Neural progenitor cell (in vitro differentiated cells): ENCODE measurements at regions not wholly inside any gene's neighbourhood (a gene's known extent, or its start where the extent isn't known, plus 50 kb on each side); places are given as distances from the start of the nearest gene placed in this dataset.

ENCODE experiments used
- DNase-seq: peaks from one replicate; pipeline ENCODE4 v3.0.0-alpha.2; 2016; ENCODE audit warnings: low spot score
- H2AFZ ChIP-seq: fragments of 200-600 bp; sonication (generic); replicated peaks from 2 replicates; pipeline ENCODE4 v1.6.1; 2016; ENCODE audit warnings: antibody characterized with exemption
- H3F3A ChIP-seq: fragments of 200-600 bp; sonication (generic); 2 replicates; pipeline ENCODE4 v1.6.1; 2016; ENCODE audit warnings: antibody characterized with exemption, low read depth
- H3K27ac ChIP-seq: fragments of 200-600 bp; sonication (generic); 2 replicates; pipeline ENCODE4 v1.5.1; 2016; ENCODE audit warnings: mild to moderate bottlenecking
- H3K27me3 ChIP-seq: fragments of 200-600 bp; sonication (generic); 2 replicates; pipeline ENCODE4 v1.6.1; 2016; ENCODE audit warnings: mild to moderate bottlenecking, moderate library complexity
- H3K36me3 ChIP-seq: fragments of 200-600 bp; sonication (generic); 2 replicates; pipeline ENCODE4 v1.5.1; 2016
- H3K4me1 ChIP-seq: fragments of 200-600 bp; sonication (generic); 2 replicates; pipeline ENCODE4 v1.6.1; 2016; ENCODE audit warnings: mixed run types
- H3K4me2 ChIP-seq: fragments of 200-600 bp; sonication (generic); 2 replicates; pipeline ENCODE4 v1.6.1; 2016
- H3K4me3 ChIP-seq: fragments of 200-600 bp; sonication (generic); 2 replicates; pipeline ENCODE4 v1.5.1; 2016
- H3K79me2 ChIP-seq: fragments of 200-600 bp; sonication (generic); 2 replicates; pipeline ENCODE4 v1.6.1; 2016; ENCODE audit warnings: low read depth
- H3K9ac ChIP-seq: fragments of 200-600 bp; sonication (generic); 2 replicates; pipeline ENCODE4 v1.6.1; 2016
- H3K9me3 ChIP-seq: fragments of 200-600 bp; sonication (generic); 2 replicates; pipeline ENCODE4 v1.5.1; 2016; ENCODE audit warnings: low read depth
- H4K20me1 ChIP-seq: fragments of 200-600 bp; sonication (generic); 2 replicates; pipeline ENCODE4 v1.6.1; 2016; ENCODE audit warnings: low read depth
- H3K27ac Mint-ChIP-seq: 3 replicates; pipeline ENCODE4 v1.8.0; 2021; ENCODE audit warnings: mixed read lengths
- H3K27me3 Mint-ChIP-seq: 2 replicates; pipeline ENCODE4 v1.8.0; 2022; ENCODE audit warnings: low read depth, mild to moderate bottlenecking, inconsistent platforms, moderate library complexity, mixed read lengths; ENCODE audit not compliant: insufficient read depth
- H3K36me3 Mint-ChIP-seq: 3 replicates; pipeline ENCODE4 v1.8.0; 2021; ENCODE audit warnings: mixed read lengths
- H3K4me1 Mint-ChIP-seq: 3 replicates; pipeline ENCODE4 v1.8.0; 2021; ENCODE audit warnings: mixed read lengths
- H3K4me3 Mint-ChIP-seq: 3 replicates; pipeline ENCODE4 v1.8.0; 2021; ENCODE audit warnings: mild to moderate bottlenecking, moderate library complexity, mixed read lengths
- H3K9me3 Mint-ChIP-seq: 3 replicates; pipeline ENCODE4 v1.8.0; 2020; ENCODE audit warnings: mixed read lengths
- CTCF ChIP-seq: fragments of 200-600 bp; sonication (generic); IDR thresholded peaks from 2 replicates; pipeline ENCODE4 v1.5.1; 2017; ENCODE audit warnings: antibody characterized with exemption, mild to moderate bottlenecking
- EZH2 ChIP-seq: fragments of 200-600 bp; sonication (generic); IDR thresholded peaks from 2 replicates; pipeline ENCODE4 v1.6.1; 2017; ENCODE audit warnings: antibody characterized with exemption, mild to moderate bottlenecking, moderate library complexity
- EZH2phosphoT487 ChIP-seq: fragments of 200-600 bp; sonication (generic); IDR thresholded peaks from 2 replicates; pipeline ENCODE4 v1.6.1; 2017; ENCODE audit warnings: antibody characterized with exemption

DNA sequence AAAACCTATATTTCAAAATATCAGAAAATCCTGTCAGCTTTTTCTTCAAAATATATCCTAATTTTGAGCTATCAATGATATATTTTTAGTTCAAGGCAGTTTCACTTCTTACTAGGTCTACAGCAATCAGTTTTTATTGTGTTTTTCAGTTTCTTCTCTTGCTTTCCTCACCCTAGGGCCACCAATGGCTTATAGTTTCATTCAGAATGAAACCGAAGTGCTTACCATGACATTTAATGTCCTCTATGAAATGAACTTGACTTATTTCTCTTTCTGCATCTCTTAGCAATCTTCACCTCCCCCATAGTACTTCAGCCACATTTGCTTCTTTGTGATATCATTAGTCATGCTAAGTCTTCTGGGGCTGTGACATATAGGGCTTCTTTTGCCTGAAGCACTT is 100.3 kb downstream of the ARL5B start:
- no peak overlapping the region for H3K9ac ChIP-seq
- H3K4me3 ChIP-seq, result no peak overlapping the region
- no peaks in the 10 kb centered on the region for H4K20me1 ChIP-seq
- no peaks in the 10 kb centered on the region for H3K36me3 ChIP-seq
- no peak overlapping the region for H3K4me3 Mint-ChIP-seq
- H3K27ac ChIP-seq, result no peak overlapping the region
- H3K36me3 Mint-ChIP-seq, result no peaks in the 10 kb centered on the region
- no peaks in the 10 kb centered on the region for H3K27me3 ChIP-seq
- H3K27ac Mint-ChIP-seq, result no peak overlapping the region
- no peaks in the 10 kb centered on the region for H3F3A ChIP-seq
- no peaks in the 10 kb centered on the region for H3K79me2 ChIP-seq
- H3K4me1 ChIP-seq, result no peaks in the 10 kb centered on the region
- TF ChIP-seq CTCF (no peak), EZH2phosphoT487 (no peak), EZH2 (no peak)
- no peak overlapping the region for H3K4me2 ChIP-seq
- peaks cover 3% of the 10 kb centered on the region for H3K27me3 Mint-ChIP-seq
- H3K9me3 Mint-ChIP-seq, result peaks cover 2% of the 10 kb centered on the region
- H3K9me3 ChIP-seq, result no peaks in the 10 kb centered on the region
- no peak overlapping the region for H2AFZ ChIP-seq
- no peak for DNase-seq
- H3K4me1 Mint-ChIP-seq, result peaks cover 17% of the 10 kb centered on the region

DNA sequence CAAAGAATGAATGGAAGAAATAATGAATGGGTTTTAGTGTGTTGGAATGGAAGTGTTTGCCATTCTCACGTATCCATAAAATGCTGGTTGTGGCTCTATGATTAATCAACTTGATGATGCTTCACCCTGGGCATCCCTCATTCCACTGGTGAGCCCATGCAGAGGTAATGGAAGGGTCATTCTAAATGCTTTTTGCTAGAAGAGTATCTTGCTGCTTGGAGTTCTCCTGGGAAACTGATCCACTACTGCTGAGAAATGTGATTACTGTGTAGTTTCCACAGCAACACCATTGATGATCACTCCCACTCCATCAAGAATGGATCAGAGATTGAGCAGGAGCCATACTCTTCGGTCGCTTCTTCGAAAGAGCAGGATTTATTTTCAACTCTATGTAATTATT is 101.6 kb downstream of the ARL5B start:
- Histone ChIP-seq H3K36me3 (no peaks in the 10 kb centered on the region), H3K4me3 (no peak overlapping the region), H3K9ac (no peak overlapping the region), H3K4me1 (no peaks in the 10 kb centered on the region), H3K4me2 (no peak overlapping the region), H4K20me1 (no peaks in the 10 kb centered on the region), H3K79me2 (no peaks in the 10 kb centered on the region), H3K27ac (no peak overlapping the region), H3K27me3 (no peaks in the 10 kb centered on the region), H2AFZ (no peak overlapping the region), H3K9me3 (no peaks in the 10 kb centered on the region), H3F3A (no peaks in the 10 kb centered on the region)
- Mint-ChIP-seq H3K4me3 (no peak overlapping the region), H3K27me3 (peaks cover 3% of the 10 kb centered on the region), H3K27ac (peak overlapping the region; percentile 21), H3K36me3 (no peaks in the 10 kb centered on the region), H3K4me1 (peaks cover 17% of the 10 kb centered on the region), H3K9me3 (peaks cover 4% of the 10 kb centered on the region)
- DNase-seq, result no peak
- TF ChIP-seq EZH2phosphoT487 (no peak), CTCF (no peak)

- Histone ChIP-seq H3F3A (no peaks in the 10 kb centered on the region), H3K9me3 (no peaks in the 10 kb centered on the region), H2AFZ (no peak overlapping the region), H3K27me3 (no peaks in the 10 kb centered on the region), H3K79me2 (no peaks in the 10 kb centered on the region), H4K20me1 (no peaks in the 10 kb centered on the region), H3K4me1 (no peaks in the 10 kb centered on the region), H3K27ac (no peak overlapping the region), H3K36me3 (no peaks in the 10 kb centered on the region), H3K4me3 (no peak overlapping the region), H3K9ac (no peak overlapping the region), H3K4me2 (no peak overlapping the region)
- no peaks in the 10 kb centered on the region for H3K36me3 Mint-ChIP-seq
- H3K27ac Mint-ChIP-seq, result no peak overlapping the region
- no peak for DNase-seq
- H3K9me3 Mint-ChIP-seq, result peaks cover 13% of the 10 kb centered on the region
- TF ChIP-seq EZH2 (no peak), EZH2phosphoT487 (no peak), CTCF (no peak)
- H3K4me3 Mint-ChIP-seq, result no peak overlapping the region
- no peaks in the 10 kb centered on the region for H3K27me3 Mint-ChIP-seq
- H3K4me1 Mint-ChIP-seq, result no peaks in the 10 kb centered on the region
Measured at GRCh38 chr10:18767981-18768380, 108.8 kb downstream of the ARL5B start.

DNA sequence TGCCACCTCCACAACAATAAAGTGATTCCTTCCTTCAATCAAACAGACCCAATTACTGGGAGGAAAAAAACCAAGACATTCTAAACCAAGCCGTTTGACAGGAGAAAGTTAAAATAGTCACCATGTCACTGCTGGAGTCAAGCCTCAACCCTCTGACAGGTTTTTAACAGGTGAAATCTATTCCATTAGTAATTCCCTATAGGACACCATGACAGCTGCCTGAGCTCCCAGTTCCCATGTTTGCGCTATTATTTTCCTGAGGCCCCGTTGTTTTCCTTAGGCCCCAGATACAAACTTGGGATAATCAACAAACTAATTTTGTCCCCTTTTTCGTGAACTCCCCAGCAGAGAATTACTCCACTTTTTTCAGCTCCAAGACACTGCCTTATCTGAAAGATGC is 113.9 kb downstream of the ARL5B start:
- H3K4me2 ChIP-seq, result no peak overlapping the region
- DNase-seq, result no peak
- Mint-ChIP-seq H3K4me1 (no peaks in the 10 kb centered on the region), H3K4me3 (no peak overlapping the region), H3K27me3 (peaks cover 2% of the 10 kb centered on the region), H3K36me3 (no peaks in the 10 kb centered on the region), H3K27ac (no peak overlapping the region), H3K9me3 (peaks cover 9% of the 10 kb centered on the region)
- no peaks in the 10 kb centered on the region for H4K20me1 ChIP-seq
- TF ChIP-seq EZH2 (no peak), CTCF (no peak)
- no peak overlapping the region for H3K9ac ChIP-seq
- no peak overlapping the region for H3K27ac ChIP-seq
- H3K9me3 ChIP-seq, result no peaks in the 10 kb centered on the region
- no peaks in the 10 kb centered on the region for H3F3A ChIP-seq
- no peak overlapping the region for H2AFZ ChIP-seq
- H3K4me1 ChIP-seq, result no peaks in the 10 kb centered on the region
- no peak overlapping the region for H3K4me3 ChIP-seq
- H3K27me3 ChIP-seq, result no peaks in the 10 kb centered on the region
- H3K36me3 ChIP-seq, result no peaks in the 10 kb centered on the region
- no peaks in the 10 kb centered on the region for H3K79me2 ChIP-seq
